IPS-NIHi11 (cell line): ENCODE measurements at regions not wholly inside any gene's neighbourhood (a gene's known extent, or its start where the extent isn't known, plus 50 kb on each side); places are given as distances from the start of the nearest gene placed in this dataset.
A peak's percentile ranks its signal among the peaks of the same experiment; 100 is the strongest.
"Not testable (repeated sequence)": the region's sequence is repeated elsewhere in the genome, so short reads cannot be mapped to it uniquely, and the experiment has no call there.

Source experiments
- DNase-seq: peaks from one replicate; pipeline ENCODE4 v3.0.0; 2012; ENCODE audit warnings: mixed read lengths, low spot score

DNA sequence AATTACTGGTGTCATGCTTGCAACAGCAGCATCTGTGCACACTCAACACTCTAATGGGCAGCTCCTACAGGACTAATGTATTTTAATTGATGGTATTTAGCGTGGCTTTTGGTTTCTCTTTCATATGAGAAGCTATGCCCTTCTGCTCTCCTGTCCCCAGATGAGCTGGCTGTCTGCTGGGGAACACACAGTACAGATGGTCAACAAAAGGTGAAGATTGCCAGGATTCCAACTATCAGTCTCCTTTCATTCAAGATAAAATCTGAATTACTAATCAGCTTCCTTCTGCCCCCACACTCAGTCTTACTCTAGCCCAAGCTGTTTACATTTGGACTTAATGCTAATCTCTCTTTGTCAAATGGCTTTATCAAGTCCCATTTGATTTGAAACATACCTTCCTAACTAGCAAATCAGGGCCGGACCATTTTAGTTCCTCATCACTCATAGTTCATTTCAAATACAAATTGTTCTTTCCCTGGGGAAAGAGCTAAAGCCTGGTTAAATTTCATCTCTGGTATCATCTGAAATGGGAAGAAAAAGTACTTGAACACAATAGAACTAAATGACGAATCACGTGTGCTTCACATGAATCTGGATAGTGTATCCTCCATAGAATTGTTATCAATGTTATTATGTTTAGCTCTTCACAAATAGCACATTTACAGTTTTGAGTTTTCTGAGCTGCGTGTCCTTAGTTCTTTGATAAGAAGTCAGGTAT lies 988.0 kb downstream of the PCDH17 start:
- DNase-seq: no peak

GRCh38 chr13:58620176-58620575 lies 988.6 kb downstream of the PCDH17 start:
- DNase-seq: no peak

- no peak for DNase-seq
These were observed 994.3 kb downstream of the PCDH17 start for GRCh38 chr13:58625703-58626389.

DNA sequence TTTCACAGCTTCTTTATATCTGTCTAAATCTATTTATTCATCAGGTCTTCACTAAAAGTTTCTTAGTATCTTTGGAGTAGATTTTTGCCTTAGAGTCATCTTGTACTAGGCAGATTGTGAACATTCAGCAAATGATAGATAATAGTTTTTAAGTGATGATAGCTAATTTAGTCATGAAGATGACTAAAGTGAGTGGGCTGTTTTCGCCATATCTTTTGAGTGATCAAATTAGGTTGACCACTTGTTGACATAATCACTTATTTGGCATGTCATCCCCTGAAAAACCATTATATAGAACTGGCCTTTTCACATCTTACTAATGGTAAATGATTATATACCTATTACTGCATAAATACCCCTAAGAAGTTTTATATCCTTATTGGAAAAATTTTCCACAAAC lies 999.2 kb downstream of the PCDH17 start:
- DNase-seq: no peak

DNA sequence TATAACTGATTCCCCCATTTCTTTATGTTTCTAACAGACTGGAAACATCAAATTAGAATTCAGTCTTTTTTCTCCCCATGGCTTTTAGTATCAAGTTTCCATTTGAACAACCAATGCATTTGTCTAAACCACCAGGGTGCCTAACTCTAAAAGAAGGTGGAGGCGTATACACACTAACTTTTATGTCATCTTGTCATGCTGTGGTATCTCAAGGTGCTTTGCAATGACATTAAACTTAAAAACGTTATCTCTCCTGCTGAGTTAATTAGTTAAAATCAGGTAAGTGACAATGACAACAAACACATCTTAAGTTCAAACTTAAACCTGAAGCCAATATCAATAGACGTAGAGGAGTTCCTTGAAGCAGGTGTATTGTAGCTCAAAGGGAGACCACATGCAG lies 1001.7 kb downstream of the PCDH17 start:
- no peak for DNase-seq

DNA sequence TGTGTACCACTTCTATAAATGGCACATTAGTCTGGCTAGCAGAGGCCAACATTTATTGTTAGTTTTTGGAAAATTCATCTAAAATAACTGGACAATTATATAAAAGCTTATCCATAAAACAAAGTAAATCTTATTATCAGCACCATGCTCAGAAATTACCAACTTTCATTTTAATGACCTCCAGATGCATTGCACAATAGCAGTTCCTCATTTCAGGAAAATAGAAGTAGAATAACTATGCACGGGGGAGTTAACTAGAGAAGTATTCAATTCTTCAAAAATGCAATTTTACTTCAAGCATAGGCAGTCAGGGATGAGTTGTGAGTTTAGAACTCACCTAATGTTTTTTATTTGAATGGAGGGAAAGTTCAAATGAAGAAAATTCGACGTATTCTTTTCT lies 1023.5 kb downstream of the PCDH17 start:
- DNase-seq: no peak

- DNase-seq: no peak
These were observed 1029.3 kb downstream of the PCDH17 start for GRCh38 chr13:58660826-58661225.

DNA sequence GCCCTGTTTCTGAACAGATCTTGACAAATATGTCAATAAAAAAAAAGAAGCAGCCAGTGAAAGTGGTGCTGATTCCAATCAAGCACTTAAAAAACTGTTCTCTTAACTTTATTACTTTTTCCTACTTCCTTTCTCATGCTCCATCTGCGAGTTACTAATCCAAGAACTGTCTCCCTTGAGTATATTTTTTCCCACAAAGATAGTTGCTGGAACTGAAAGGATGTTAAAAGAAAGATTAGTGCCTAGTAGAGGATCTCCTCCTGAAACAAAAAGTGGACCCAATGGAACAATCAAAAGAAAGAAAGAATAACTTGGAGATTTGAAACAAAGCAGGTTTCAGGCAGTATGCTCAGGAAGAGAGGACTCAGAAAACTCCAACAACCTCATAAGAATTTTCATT lies 1034.8 kb downstream of the PCDH17 start:
- DNase-seq: no peak

DNA sequence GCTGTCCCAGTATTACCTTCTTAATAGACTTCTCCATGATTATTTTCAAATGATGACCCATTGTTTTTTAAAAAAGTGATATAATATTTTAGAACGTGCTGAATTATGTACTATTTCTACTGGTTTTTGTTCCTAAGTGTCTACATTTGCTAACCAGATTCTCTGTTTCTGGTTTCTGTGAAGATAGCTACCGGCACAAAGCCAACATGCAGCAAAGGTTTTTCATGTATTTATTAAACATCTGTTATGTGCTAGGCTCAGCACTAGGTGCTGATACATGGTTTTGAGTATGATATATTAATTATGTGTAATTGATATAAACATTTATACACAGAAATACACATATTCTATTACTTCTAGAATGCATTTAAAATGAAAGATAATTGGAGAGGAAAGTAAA lies 1035.6 kb downstream of the PCDH17 start:
- no peak for DNase-seq

DNA sequence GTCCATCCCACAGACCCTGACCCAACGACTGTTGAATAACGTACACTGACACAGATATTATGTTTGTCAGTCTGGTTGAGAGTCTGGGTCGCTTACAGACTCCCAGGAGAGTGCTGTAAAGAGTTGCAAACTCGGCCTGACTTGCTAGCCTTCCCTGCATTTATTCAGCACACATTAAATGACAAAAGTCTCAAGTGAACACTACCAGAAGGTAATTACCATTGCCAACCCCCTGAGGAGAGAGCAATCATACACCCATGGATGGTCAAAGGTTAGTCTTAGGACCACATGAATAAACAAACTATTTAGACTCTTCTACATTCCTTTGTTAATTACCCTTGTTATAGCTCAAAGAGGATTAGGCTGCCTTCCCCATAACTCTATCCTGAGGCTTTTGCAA lies 1048.6 kb downstream of the PCDH17 start:
- DNase-seq: peak; percentile 11

GRCh38 chr13:58682616-58683015 lies 1051.1 kb downstream of the PCDH17 start:
- no peak for DNase-seq

DNA sequence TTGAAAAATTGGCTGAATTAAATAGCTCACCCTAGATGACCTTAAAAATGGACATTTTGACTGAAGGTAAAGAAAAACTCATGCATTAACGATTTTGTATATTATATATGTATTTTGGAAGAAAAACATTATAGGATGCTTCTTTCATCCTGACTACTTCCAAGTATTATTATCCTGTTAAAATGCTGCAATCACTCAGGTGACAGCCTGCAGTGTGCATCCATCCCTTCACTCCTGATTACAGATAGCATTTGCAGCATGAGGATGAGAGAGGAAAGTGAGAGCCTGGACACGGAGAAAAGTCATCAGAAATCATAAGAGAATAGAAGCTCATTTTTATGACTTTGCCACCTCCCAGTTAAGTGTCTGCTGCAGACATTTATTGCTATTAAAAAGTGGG lies 1055.6 kb downstream of the PCDH17 start:
- DNase-seq: no peak

DNA sequence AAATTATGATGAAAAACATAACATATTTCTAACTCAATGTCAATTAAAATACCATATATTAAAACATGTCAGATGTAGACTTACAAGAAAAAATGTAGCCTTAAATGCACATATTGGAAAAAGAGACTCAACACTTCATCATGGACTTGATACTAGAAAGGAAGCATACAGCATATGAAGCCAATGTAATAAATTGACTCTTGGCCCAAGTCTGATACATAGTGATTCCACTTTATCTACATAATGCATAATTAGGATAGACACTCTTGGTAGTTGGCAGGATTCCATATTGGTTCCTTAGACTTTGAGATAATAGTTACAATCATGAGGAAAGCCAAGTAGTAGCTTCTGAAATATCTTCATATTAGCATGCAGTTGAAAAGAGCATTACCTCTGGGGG lies 1067.0 kb downstream of the PCDH17 start:
- no peak for DNase-seq

- DNase-seq: no peak
These were observed 1073.4 kb downstream of the PCDH17 start for GRCh38 chr13:58704953-58705352.

DNA sequence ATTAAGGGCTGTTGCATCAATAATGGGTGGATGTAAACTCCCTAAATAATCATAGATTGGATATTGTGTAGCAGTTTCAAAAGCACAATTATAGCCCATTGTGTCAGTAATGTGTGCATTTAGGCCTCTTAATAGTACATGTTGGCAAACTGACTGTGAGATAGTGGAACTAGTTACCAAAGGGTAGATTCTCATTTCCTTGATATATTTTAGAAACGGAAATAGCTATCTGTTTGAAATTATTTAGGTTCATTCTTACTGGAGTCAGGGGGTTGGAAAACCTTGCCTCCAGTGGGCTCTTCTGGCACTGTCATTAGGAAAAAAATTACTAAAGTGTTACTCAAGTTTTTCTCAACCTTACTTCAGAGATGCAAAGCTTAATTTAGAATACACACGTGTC lies 1074.9 kb downstream of the PCDH17 start:
- no peak for DNase-seq

GRCh38 chr13:58712191-58712590 lies 1080.6 kb downstream of the PCDH17 start:
- no peak for DNase-seq

- DNase-seq: not testable (repeated sequence)
These were observed 1082.5 kb downstream of the PCDH17 start for GRCh38 chr13:58714016-58714415.

DNA sequence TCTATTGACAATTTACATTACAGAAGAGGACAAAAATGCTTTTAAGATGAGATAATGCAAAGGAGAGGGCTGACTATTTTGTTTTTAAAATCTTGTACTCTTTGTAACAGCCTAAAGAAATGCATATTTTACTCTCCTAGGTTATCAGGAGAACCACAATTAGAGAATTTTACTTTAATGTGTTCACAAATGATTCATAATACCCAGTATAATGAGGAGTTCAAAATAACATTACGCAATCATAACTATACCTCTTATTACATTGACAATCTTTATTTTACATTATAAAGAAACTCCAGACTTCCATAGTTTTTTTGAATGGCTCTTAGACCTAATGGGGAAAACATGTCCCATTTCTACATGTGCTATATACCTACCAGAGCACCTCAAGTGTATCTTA lies 1089.7 kb downstream of the PCDH17 start:
- no peak for DNase-seq

DNA sequence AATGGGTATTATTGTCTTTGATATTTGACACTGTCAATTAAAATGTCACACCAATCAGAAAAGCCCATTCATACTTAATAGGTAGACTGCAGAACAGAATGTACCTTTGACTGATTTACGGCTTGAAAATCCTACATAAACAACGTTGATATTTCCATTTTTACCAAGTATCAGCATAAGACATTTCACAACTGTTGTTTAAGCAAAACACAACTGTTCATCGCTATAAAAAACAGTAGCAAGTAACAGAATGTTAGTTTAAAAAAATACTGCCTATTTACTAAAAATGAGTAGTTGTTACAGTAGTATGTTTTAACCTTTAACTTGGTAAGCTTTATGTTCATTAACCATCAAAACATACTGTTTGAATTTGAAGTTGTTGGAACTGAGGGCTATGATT lies 1096.6 kb downstream of the PCDH17 start:
- no peak for DNase-seq

GRCh38 chr13:58729361-58729760 lies 1097.8 kb downstream of the PCDH17 start:
- no peak for DNase-seq

DNA sequence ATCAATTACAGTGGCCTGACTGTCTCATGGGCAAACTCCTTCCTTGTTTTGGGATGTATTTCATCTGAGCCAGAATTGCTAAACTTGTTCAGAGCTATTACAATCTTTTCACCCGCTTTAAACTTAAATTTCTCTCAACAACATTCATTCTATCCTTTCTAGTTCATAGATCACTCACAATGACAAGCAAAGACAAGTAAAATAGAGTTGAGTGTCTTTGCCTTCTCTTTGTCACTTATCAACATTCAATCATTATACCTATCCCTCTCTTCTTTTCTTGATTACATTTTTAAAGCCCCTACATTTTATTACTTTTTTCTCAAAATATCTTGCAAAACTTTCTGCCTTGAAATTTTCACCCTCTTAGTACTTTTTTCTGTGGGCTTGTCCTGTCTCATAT lies 1113.1 kb downstream of the PCDH17 start:
- no peak for DNase-seq

DNA sequence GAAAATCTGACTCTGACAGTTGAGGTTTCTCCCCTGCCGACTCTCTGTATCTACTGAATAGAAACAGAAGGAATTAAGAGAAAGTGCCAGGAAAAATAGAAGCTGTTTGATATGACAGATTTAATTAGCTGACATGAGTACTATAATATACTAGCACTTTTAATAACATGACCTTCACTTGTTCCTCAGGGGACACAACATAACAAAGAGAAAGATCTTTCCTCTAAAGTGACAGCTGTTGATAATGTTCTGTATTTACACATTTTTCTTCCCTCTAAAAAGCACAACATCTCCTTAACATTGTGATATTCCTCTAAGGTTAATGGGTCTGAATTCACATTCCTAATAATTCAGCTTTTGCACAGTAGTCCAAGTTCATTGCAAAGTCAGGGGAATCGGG lies 1136.0 kb downstream of the PCDH17 start:
- DNase-seq: no peak

GRCh38 chr13:58773280-58773859 lies 1141.8 kb downstream of the PCDH17 start:
- no peak for DNase-seq

- DNase-seq: no peak
These were observed 1151.2 kb downstream of the PCDH17 start for GRCh38 chr13:58782736-58783135.
